ENCODE measurements at regions not wholly inside any gene's neighbourhood (a gene's known extent, or its start where the extent isn't known, plus 50 kb on each side); places are given as distances from the start of the nearest gene placed in this dataset.

- Histone ChIP-seq H3K27ac (ENCODE audit: insufficient read depth, low read length) (no peak overlapping the region), H2AFZ (replicated peaks; ENCODE audit: low read length, poor library complexity) (no peak overlapping the region), H2BK5ac (ENCODE audit: low read depth, low read length, poor library complexity, severe bottlenecking) (no peak overlapping the region), H3K27me3 (ENCODE audit: control insufficient read depth, insufficient read depth, low read length) (no peaks in the 10 kb centered on the region), H4K5ac (ENCODE audit: low read depth, low read length) (no peak overlapping the region), H2BK15ac (ENCODE audit: low read depth, low read length) (no peak overlapping the region), H4K91ac (ENCODE audit: insufficient read depth, low read depth, low read length) (no peak overlapping the region), H3K9ac (ENCODE audit: low read depth, low read length) (no peak overlapping the region), H3K56ac (ENCODE audit: extremely low read depth, insufficient read depth, low read length) (no peak overlapping the region), H3K4me2 (ENCODE audit: low read depth, low read length) (no peak overlapping the region), H4K20me1 (ENCODE audit: insufficient read depth, low read length) (no peaks in the 10 kb centered on the region), H3K4me3 (ENCODE audit: insufficient read depth, low read depth, low read length) (no peak overlapping the region), H3K4me1 (ENCODE audit: control insufficient read depth, insufficient read depth, low read length) (no peaks in the 10 kb centered on the region), H3K4ac (ENCODE audit: low read depth, low read length) (no peak overlapping the region), H2AK5ac (ENCODE audit: low read depth, low read length) (no peak overlapping the region), H3K23ac (ENCODE audit: low read depth, low read length) (no peak overlapping the region), H3K79me1 (ENCODE audit: low read depth in 1 of 2, low read length in 2 of 2) (no peaks in the 10 kb centered on the region), H3K14ac (replicated peaks; ENCODE audit: low read depth, low read length) (no peak overlapping the region), H3K9me1 (ENCODE audit: insufficient read depth, low read length) (no peaks in the 10 kb centered on the region), H3K36me3 (ENCODE audit: control insufficient read depth, insufficient read depth, low read length) (no peaks in the 10 kb centered on the region), H2BK20ac (ENCODE audit: low read depth, low read length) (no peak overlapping the region), H2BK120ac (ENCODE audit: low read depth, low read length) (no peak overlapping the region), H4K8ac (ENCODE audit: low read depth in 2 of 2, low read length in 2 of 2) (no peak overlapping the region), H2AK9ac (replicated peaks; ENCODE audit: low read depth, low read length, poor library complexity) (no peak overlapping the region), H3K18ac (ENCODE audit: low read depth, low read length) (no peak overlapping the region), H3K9me3 (ENCODE audit: control insufficient read depth, insufficient read depth, low read length) (no peaks in the 10 kb centered on the region; the same call in 1 of the 2 replicates)
- intact Hi-C loops (cut with micrococcal nuclease) = no loop called here
- dilution Hi-C loops (cut with HindIII; ENCODE audit: low sequenced_read_pairs, unreplicated experiment) = no loop called here
- POLR2A ChIA-PET (ENCODE audit: unreplicated experiment) = no interaction called here
- WGBS, 2 experiments (ENCODE audit: extremely low coverage in 2 of 2, insufficient read length in 1 of 2) = no CpG with 5 or more reads among the region's 3 CpGs
- in situ Hi-C loops (cut with MboI; ENCODE audit: low sequenced_read_pairs) = no loop called here
- DNase-seq (no peak), ATAC-seq (ENCODE audit: low read depth) (no peak)
- CTCF ChIA-PET = no interaction called here
- TF ChIP-seq MAFK (IDR thresholded peaks at IDR 0.05; ENCODE audit: low read depth, low read length) (no peak), CTCF (conservative IDR thresholded peaks at IDR 0.05; ENCODE audit: low read depth, low read length) (no peak), ELK1 (IDR thresholded peaks at IDR 0.05; ENCODE audit: borderline replicate concordance, low read depth, low read length) (no peak), NFE2L2 (IDR thresholded peaks at IDR 0.05; ENCODE audit: low read depth, low read length) (no peak), BHLHE40 (IDR thresholded peaks at IDR 0.05; ENCODE audit: low read depth, low read length) (no peak), POLR2A (IDR thresholded peaks at IDR 0.05; ENCODE audit: low read depth, low read length) (no peak), CHD1 (IDR thresholded peaks at IDR 0.05; ENCODE audit: low read depth, low read length) (no peak), MXI1 (IDR thresholded peaks at IDR 0.05; ENCODE audit: borderline replicate concordance, low read depth, low read length) (no peak), SMC3 (IDR thresholded peaks at IDR 0.05; ENCODE audit: low read depth, low read length) (no peak), RFX5 (IDR thresholded peaks at IDR 0.05; ENCODE audit: low read depth, low read length) (no peak), USF2 (IDR thresholded peaks at IDR 0.05; ENCODE audit: low read depth, low read length) (no peak), CEBPB (IDR thresholded peaks at IDR 0.05; ENCODE audit: low read depth, low read length) (no peak), MAZ (IDR thresholded peaks at IDR 0.05; ENCODE audit: borderline replicate concordance, low read depth, low read length) (no peak), RCOR1 (IDR thresholded peaks at IDR 0.05; ENCODE audit: insufficient replicate concordance, low read length) (no peak)
- BruUV-seq (replicated peaks) = no TSS peak
Observed at GRCh38 chr9:28648723-28649122, 1075.4 kb upstream of the C9orf72 start.
